ENCODE measurements at regions not wholly inside any gene's neighbourhood (a gene's known extent, or its start where the extent isn't known, plus 50 kb on each side); places are given as distances from the start of the nearest gene placed in this dataset.
"Not testable (repeated sequence)": the region's sequence is repeated elsewhere in the genome, so short reads cannot be mapped to it uniquely, and the experiment has no call there.

DNA sequence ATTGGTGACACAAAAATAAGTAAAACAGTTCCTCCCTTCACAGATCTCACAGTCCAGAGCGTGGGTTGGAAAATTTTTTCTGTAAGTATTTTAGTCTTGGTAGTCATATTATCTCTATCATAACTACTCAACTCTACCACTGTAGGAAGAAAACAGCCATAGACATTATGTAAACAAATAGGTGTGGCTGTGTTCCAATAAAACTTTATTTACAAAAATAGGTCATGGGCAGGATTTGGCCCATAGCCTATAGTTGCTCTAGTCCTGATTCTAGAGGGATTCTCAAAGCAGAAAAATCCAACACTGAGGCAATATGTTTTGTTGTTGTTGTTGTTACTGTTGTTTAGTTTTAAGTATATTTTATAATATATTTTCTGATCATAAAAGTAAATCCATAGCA lies 206.1 kb upstream of the GADL1 start:
- DNase-seq (ENCODE audit: low read depth): no peak

DNA sequence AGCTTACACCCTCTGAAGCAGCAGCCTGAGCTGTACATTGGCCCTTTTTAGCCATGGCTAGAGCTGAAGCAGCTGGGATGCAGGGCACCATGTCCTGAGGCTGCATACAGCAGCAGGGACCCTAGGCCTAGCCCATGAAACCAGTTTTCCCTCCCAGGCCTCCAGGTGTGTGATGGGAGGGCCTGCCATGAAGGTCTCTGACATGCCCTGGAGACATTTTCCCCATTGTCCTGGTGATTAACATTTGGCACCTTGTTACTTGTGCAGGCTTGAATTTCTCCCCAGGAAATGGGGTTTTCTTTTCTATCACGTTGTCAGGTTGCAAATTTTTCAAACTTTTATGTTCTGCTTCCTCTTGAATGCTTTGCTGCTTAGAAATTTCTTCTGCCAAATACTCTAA lies 206.8 kb upstream of the GADL1 start:
- not testable (repeated sequence) for DNase-seq (ENCODE audit: low read depth)

DNA sequence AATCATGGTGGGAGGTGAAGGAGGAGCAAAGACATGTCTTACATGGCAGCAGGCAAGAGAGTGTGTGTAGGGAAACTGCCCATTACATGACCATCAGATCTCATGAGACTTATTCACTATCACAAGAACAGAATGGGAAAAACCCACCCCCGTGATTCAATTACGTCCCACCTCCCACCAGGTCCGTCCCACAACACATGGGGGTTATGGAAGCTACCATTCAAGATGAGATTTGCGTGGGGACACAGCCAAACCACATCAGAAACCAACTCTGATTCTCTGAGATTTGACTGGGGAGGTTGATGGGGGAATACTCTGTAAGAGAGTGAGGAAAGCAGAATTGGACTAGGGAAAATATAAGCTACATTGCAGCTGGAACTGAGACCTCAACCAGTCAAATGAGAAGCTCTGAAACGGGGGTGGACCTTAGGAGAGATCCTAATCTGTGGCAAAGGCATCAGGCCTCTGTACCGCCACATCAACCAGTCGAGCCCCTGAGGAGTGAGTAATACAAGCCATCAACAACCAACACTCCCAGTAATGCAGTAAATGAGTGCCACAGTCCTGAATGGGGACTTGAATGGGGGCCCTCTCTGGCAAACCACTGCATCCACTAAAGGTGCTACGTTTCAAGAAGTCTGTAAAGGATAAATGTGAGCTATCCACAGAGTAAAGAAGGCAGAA lies 207.9 kb upstream of the GADL1 start:
- no peak for DNase-seq (ENCODE audit: low read depth)

DNA sequence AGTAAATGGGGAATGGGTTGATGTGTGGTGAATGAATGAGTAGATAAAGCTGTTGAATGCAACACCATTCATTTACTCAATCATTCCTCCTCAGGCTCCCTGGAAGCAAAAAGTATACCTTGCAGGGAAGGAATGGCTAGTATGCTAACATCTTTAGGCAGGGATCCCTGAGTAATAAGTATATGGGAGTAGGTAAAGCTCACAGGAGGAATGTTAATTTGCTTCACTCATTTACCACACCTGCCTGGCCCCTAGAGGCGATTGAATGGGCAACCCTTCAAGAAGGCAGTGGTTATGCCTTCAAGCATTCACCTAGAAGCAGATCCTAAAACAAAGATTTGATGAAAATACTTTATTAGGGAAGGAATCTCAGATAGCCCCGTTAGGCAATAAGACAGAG lies 208.7 kb upstream of the GADL1 start:
- DNase-seq (ENCODE audit: low read depth): no peak

DNA sequence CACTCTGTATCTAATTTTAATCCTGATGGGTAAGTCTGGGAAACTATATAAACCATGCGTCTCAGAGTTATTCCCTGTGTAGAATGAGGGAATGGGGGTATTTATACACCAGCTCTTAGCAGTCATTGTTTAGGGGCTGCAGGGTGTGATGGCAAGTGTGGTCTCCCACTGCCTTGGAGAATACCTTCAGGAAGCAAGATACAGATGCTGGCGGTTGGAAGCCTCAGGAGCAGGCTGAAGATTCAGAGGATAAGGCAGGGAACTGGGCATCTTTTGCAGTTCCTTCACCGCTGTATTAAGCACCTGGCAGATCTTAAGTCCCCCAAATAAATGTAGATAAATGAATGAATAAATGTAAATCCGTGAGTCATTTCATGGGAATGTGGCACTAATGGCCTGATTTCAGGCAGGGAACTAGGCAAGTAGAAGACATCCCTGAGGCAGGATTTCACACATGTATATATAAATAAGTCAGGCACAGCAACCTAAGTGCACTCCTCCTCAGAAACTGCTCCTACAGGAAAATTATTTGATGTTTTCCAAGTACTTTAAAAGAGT lies 209.2 kb upstream of the GADL1 start:
- peak; percentile 43 for DNase-seq (ENCODE audit: low read depth)

DNA sequence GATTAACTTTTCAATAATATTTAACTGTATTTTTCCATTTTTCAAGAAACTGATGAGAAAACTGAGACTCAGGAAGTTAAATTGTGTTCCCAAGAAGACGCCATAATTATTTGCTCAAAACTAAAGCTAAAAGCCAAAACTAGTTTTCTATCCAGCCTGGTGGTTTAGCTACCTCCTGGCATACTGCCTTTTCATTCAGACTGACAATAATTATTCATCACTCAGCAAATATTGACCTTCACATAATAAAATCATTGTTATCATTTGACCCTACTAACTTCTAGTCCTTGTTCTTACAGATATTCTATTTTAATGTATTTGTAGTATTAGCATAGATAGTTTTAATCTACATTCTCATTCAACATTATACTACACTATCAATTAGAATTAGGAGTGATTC lies 210.6 kb upstream of the GADL1 start:
- DNase-seq (ENCODE audit: low read depth): no peak

DNA sequence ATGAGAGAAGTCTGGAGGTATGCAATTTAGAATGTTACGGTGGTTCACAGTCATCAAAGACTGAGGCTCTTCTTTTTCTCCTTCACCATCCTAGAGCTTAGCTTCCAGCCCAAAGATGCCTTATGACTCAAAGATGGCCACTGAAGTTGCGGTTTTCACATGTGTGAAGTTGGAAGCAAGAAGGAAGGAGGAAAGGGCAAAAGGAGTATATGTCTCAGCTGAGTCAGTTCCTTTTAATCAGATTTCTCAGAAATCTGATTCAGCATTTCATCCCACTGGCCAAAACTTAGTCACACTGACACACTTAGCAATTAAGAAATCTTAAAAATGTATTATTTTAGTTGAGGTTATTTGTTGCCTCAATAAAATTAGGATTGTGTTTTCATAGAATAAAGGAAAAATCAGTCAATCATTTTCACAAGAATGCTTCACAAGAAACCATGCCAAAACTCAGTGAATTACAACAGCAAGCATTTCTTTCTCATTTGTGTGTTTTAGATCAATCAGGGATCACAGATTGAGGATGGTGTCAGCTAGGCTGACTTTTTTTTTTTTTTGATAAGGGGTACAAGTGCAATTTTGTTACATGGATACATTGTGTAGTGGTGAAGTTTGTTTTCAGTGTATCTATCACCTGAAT lies 211.1 kb upstream of the GADL1 start:
- peak; percentile 97 for DNase-seq (ENCODE audit: low read depth)

DNA sequence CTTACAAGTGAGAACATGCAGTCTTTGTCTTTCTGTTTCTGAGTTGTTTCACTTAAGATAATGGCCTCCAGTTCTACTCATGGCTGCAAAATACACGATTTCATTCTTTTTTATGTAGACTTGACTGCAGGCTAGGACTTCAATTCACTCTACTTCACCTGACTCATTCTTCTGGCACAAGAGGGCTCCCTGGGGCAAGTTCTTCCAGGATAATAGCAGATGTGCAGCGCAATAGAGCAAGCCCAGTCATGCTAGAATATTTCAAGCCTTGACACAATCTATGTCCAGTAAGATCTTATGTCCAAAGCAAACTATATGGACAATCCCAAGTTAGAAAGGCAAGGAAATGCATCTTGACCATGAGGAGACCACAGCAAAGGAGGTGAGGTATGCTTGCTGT lies 211.7 kb upstream of the GADL1 start:
- peak; percentile 85 for DNase-seq (ENCODE audit: low read depth)

DNA sequence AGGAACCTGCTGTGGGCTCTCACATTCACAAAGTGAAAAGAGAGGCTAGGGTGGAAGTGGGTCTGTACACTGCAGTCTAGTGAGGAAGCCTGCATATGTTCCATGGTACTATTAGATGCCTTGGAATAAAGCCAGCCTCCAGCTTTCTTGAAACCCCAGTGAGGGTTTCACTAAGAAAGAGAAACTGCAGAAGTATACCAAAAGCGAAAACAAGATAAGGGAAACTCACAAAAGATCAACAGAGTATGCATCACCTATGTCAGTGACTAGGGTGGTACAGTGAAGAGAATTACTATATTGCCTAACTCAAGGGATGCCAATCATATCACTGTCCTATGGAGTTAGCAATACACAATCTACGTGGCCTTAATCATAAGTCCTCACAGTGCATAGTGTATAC lies 212.5 kb upstream of the GADL1 start:
- DNase-seq (ENCODE audit: low read depth): no peak

DNA sequence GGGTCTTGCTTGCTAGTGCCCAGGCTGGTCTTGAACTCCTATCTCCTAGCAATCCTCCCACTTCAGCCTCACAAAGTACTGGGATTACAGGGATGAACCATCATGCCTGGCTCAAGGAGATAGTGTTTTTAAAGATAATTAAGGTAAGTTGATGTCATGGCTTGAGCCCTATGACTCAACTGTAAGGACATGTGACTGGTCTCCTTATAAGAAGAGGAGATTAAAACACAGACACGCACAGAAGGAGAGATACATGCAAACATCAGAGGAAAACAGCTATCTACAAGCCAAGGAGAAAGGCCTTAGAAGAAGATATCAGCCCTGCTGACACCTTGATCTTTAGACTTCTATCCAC lies 220.4 kb upstream of the GADL1 start:
- no peak for DNase-seq (ENCODE audit: low read depth)

DNA sequence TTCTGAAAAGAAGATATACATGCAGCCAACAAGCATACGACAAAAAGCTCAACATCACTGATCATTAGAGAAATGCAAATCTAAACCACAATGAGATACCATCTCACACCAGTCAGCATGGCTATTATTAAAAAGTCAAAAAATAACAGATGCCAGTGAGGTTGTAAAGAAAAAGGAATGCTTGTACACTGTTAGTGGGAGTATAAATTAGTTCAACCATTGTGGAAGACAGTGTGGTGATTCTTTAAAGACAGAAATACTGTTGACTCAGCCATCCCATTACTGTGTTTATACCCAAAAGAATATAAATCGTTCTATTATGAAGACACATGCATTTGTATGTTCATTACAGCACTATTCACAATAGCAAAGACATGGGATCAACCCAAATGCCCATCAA lies 221.1 kb upstream of the GADL1 start:
- not testable (repeated sequence) for DNase-seq (ENCODE audit: low read depth)

DNA sequence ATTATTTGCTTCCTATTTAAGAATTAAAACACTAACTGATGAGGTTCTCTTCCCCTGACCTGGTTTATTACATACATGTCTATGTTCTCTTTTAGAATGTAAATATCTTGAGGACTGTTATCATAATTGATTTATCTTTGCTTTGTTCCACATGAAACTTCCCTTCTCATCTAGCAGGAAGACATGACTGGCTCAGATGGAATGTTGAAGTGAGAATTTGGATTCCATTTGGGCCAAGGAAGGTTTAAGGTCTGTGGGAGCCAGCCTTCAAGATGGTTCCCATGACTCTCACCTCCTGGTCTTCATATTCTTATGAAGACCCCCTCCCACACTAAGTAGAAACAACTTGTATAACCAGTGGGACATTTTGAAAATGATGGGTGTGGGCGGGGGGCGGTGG lies 222.2 kb upstream of the GADL1 start:
- peak; percentile 42 for DNase-seq (ENCODE audit: low read depth)

DNA sequence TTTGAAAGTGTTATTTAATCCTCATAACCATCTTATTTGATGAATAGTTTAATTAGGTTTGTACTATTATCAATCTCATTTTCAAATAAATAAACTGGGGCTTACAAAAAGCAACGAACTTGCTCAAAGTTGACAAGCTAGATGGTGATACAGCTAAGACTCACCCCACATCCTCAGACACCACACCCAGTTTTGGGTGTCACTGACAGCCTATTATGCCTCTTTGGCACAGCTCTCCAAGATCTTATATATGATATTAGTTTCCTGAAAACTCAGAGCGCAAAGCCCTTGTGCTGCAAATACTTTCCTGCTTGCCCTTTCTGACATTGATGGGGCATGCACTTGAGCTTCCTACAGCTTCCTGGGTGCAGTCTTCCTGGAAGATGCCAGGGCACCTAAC lies 223.4 kb upstream of the GADL1 start:
- no peak for DNase-seq (ENCODE audit: low read depth)

DNA sequence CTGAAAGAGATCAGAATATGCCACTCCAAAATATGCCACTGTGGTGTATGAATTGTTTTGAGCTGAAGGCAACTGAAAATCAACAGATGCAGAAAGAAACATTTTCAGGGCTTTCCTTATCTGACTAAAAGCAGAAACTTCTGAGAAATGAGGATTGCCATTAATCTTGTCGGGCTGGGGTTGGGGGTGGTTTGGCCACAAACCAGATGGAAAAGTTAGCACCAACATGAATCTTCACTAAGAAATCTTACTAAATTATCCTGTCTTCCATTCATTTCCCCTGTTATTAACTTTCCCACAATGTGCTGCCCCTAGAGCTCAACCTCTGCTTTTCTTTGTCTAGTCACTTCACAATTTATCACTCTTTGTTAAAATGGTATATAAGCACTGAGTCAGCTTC lies 229.9 kb upstream of the GADL1 start:
- no peak for DNase-seq (ENCODE audit: low read depth)

DNA sequence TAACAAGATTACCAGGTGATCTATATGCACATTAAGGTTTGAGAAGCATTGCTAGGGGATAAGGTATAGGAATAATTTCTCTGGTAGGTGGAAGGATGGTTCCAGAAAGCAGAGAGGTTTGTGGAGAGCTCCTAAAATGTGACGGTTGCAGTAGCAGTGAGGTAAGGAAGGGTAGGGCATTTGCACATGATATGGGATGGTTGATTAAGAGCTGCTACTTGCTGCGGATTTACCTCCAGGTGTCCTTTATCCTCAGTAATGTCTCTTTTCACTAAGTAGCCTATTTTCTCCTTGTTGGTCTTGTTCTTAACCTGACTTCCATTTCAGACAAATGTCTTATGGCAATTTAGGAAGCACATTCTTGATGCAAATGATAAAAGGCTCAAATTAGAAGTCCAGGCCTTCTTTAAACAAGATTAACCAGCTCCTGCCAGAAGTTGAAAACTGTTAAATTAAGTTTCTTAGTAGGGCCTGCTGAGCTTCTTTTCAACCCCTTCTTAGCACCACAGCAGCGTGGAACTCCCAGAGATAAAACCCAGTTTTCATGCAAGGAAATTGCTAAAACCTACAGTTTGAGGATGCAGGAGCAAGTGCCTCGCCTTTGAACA lies 231.1 kb upstream of the GADL1 start:
- no peak for DNase-seq (ENCODE audit: low read depth)

DNA sequence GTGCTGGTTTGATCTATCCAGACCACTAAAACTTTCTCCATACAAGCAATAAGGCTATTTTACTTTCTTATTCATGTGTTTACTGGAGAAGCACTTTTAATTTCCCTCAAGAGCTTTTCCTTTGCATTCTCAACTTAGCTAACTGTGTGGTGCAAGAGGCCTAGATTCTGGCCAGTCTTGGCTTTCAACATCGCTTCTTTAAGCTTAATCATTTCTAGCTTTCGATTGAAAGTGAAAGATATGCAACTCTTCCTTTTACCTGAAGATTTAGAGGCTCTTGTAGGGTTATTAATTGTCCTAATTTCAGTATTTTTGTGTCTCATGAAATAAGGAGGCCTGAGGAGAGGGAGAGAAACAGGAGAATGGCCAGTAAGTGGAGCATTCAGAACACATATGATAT lies 234.8 kb upstream of the GADL1 start:
- DNase-seq (ENCODE audit: low read depth): no peak

DNA sequence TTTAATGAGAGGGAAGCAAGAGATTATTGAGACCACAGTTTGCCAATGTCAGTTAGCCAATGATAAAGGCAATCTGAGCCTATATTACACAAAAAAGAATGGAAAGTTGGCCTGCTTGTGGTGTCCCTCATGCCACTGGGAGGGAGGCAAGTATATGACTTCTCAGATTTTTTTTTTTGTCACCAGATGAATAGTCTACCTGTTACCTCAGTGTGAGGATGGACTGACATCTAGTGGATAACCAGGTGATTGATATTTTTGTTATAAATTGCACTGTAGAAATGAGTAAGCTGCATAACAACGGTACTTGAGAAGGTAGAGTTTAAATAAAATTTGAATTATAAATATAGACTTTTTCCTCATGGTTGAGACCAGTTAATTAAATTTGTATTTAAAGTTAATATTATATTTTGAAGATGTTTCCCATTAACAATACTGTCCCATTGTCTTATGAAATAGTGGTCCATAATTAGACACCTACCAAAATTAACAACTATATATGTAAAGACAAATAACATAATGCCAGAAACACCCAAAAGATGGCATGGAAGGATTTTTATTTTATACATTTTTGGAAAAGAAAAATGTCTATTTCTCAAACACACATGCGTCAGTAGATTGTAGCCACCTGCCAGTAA lies 237.8 kb upstream of the GADL1 start:
- peak; percentile 70 for DNase-seq (ENCODE audit: low read depth)

DNA sequence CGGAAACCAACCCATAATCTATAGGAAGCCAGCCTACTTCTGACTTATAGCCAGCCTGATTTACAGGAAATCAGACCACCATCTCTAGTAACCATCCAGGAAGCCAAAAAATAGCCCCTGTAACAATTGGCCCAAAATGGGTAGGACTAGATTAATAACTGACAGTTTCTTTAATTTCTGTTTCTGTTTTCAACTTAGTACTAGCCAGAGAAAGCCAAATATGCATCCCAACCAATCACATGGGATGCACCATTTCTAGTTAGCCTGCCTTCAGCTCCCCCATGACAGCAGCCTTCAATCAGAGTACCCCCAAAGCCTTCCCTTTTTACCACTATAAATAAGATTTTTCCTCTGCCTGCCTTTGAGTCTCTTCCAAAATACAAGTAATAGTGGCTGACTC lies 239.1 kb upstream of the GADL1 start:
- DNase-seq (ENCODE audit: low read depth): no peak

DNA sequence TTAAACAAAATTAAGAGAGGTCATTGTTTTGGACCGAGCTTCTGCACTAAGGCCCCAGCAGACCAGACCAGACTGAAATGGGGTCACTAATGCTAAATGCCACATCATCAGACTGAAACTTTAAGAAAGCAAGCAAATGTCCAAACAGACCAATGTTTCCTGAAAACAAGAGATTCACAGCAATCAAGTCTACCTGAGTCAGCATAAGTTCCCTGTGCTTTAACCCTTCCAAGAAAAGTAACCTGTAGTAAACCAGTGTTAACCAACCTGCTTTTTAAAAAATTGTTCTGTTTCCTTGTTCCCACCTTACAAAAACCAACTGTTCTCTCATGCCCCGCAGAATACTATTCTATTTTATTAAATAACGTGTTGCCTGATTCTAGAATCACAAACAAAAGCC lies 241.1 kb upstream of the GADL1 start:
- no peak for DNase-seq (ENCODE audit: low read depth)

DNA sequence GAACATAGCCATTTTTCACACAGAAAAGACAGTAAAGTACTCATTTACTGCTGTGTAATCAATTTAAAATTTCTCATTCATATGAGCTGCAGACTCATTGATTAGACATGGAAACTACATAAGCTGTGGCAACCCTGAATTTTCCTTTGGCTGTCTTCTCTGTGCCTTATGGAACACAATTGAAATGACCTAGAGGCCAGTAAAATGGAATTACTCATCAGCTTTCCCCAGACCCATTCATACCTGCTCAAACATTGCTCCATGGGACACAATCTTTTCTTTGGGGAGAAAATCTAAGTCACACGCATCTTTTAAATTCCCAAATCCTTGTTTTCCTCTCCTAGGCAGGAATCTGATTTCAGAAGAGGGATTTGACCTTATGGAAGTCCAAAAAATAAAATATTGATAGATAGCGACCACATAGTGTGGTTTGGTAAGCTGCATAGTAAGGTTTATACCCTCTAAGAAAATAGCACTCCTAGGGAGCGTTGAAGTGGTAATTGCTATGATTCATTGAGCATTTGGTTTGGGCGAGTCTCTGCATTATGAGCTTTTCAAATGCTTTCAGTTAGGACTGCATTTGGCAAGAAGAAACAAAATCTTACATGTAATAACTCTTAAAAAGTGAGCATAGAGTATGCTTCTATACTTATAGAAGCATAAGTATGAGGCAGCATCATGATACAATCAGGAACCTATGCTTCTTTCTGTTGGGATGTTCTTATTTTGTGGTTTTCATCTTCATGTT lies 243.4 kb upstream of the GADL1 start:
- no peak for DNase-seq (ENCODE audit: low read depth)

DNA sequence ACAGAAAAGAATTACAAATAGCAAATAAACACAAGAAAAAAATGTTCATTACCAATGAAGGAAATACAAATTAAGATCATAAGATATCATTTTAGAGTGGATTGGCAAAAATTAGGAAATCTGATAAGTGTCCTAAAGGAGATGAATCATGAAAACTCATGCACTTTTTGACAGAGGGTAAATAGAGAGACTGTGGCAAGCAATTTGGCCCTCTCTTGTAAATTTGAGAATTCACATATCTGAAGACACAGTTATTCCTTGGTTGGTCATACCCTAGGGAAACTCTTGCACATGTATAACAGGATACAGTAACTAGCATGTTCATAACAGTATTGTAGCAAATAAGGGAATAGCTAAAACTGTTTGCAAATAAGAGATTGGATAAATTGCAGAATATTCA lies 246.0 kb upstream of the GADL1 start:
- DNase-seq (ENCODE audit: low read depth): no peak

DNA sequence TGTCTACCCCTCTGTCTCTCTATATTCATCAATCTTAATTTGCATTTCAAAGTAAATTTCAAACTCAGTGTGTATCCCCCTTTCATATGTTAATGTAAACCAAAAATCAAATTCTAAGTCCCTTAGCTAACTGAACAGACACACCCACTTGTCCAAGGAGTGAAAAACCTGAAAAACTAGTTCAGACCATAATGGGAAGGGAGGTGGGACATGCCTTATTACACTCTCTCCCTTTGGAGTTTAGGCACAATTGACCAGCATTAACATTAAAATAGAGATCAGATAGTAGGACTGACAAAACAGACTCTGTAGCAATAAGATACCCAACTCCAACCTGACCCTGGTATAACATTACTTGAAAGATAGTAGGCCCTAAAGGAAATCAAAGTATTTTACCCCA lies 247.7 kb upstream of the GADL1 start:
- DNase-seq (ENCODE audit: low read depth): no peak

Measured in ELR (cell line).